GM12872 (cell line): ENCODE measurements at regions not wholly inside any gene's neighbourhood (a gene's known extent, or its start where the extent isn't known, plus 50 kb on each side); places are given as distances from the start of the nearest gene placed in this dataset.

ENCODE experiments used
- TF ChIP-seq, protein P1 (sequence below): IDR thresholded peaks from 3 replicates; pipeline ENCODE4 v1.5.1; 2011; ENCODE audit warnings: low read depth, mild to moderate bottlenecking, low read length, moderate library complexity; ENCODE audit not compliant: insufficient read depth

DNA sequence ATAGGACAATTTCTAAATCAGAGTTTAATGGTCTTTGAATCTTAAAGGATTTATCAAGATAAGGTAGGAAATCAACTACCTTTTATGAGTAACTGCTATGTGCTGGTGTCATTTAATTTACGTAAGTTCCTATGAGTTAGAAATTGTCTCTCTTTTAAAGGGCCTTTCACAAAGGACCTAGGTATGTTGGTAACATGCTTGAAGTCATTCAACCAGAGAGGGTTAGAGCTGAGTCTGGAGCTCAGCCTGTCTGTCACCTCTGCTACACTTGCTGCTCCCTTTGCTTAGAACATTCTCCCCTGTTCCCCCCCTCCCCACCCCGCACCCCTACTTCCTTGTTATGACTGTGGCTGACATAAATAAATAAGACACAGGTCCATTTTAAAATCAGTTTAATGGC lies 190.3 kb upstream of the SEMA6A start:
- TF ChIP-seq, protein P1, sequence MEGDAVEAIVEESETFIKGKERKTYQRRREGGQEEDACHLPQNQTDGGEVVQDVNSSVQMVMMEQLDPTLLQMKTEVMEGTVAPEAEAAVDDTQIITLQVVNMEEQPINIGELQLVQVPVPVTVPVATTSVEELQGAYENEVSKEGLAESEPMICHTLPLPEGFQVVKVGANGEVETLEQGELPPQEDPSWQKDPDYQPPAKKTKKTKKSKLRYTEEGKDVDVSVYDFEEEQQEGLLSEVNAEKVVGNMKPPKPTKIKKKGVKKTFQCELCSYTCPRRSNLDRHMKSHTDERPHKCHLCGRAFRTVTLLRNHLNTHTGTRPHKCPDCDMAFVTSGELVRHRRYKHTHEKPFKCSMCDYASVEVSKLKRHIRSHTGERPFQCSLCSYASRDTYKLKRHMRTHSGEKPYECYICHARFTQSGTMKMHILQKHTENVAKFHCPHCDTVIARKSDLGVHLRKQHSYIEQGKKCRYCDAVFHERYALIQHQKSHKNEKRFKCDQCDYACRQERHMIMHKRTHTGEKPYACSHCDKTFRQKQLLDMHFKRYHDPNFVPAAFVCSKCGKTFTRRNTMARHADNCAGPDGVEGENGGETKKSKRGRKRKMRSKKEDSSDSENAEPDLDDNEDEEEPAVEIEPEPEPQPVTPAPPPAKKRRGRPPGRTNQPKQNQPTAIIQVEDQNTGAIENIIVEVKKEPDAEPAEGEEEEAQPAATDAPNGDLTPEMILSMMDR: no peak

DNA sequence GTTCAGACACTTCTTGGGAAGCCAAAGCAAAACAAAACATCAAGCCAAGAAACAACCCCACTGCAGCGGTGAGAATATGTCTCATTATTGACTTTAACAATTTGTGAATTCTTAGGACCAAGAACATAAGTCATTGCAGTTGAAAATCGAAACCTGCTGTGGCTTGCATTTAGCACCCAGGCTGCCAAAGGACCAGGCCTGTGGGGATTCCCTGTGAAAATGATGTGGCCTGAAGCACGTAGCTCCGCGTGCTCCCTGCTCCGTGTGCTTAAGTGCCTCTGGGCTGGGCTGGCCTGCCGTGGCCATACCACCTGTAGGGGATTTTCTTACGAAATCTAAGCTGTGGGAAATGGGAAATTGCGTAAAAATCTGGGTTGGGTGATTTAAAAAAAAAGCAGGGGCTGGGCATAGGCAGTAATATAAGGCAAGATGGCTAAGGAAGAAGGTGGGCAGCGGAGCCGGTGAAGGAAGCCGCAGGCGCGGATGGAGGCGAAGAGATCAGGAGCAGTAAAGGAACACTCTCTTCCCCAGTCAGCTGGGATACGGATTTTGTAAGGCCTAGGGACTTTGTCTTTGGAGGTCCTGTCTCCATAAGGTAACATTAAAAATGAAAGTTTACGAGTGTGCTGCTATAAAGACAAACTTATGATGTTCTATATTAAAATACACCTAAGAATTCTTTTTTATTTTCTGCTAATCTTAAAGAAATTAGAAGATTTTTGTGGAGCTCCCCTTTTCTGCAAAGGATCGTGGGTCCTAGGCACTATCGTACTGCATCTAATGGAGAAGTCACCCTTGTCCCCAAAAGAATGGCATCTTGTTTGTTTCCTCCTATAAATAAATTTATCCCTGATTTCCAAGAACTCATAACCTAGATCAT lies 189.6 kb upstream of the SEMA6A start:
- TF ChIP-seq, protein P1: no peak

DNA sequence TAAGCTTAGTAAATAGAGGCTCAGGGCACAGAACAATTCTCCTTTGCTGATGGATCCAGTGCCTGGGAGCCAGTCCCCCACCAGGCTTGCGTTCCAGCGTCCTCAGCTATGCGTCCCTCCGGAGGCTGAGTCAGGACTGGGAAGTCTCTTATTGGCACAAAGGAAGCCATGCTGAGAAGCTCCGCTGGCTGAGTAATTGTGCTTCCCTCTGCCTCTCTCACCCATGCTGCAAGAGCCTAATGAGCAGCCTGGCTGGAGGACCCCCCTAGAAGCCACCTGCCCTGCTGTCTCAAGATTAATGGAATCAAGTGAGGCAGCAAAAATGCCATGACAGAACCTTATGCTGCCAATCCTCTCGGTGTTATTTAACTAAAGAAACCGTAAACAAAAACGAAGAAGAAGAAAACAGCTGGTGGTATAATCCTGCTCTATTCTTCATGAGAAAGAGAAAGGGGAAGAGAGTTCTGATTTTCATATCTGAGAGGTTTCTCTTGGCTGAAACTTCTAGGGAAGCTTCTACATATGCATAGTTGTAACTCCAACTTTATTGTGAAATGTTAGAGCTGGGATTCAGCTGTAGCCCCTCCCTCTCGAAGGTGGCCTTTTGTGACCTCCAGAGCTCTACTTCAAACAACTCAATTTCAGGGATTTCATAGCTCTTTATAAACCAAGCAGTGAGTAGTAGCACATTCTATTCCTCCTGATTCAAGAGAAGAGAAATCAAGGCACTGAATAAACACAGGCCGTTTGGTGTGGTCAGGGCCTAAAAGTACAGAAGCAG lies 185.4 kb upstream of the SEMA6A start:
- TF ChIP-seq, protein P1: no peak

DNA sequence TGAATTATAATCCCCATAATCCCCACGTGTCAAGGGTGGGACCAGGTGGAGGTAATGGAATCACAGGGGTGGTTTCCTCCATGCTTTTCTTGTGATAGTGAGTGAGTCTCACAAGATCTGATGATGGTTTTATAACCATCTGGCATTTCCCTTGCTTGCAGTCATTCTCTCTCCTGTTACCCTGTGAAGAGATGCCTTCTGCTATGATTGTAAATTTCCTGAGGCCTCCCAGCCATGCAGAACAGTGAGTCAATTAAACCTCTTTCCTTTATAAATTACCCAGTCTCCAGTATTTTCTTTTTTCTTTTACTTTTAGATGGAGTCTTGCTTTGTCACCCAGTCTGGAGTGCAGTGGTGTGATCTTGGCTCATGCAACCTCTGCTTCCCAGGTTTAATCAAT lies 182.7 kb upstream of the SEMA6A start:
- TF ChIP-seq, protein P1: no peak

DNA sequence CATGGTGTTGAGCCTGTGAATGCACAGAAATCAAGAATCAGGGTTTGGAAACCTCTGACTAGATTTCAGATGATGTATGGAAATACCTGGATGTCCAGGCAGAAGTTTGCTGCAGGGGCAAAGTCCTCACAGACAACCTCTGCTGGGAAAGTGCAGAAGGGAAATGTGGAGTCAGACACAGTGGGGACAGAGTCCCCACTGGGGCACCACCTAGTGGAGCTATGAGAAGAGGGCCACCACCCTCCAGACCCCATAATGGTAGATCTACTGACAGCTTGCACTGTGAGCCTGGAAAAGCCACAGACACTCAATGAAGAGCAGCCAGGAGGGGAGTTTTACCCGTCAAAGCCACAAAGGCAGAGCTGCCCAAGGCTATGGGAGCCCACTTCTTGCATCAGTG lies 181.9 kb upstream of the SEMA6A start:
- TF ChIP-seq, protein P1: peak; percentile 24; the same call in 1 of the 3 replicates

DNA sequence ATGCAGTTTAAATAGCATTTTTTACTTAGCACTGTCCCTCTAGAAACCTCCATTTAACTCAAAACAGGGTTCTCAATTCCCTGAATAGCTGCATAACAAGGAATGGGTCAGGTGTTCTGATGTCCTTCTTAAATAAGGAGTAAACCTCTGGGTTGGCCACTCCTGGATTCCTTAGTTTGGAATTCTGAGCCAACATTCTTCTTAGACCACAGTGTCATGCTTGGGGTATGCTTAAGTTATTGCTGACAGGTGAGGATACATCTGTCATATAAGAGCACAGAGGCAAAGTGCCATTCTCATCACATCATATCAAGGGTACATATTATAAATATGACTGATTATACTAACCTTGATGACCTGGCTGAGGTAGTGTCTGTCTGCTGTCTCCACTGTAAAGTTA lies 179.9 kb upstream of the SEMA6A start:
- TF ChIP-seq, protein P1: no peak

DNA sequence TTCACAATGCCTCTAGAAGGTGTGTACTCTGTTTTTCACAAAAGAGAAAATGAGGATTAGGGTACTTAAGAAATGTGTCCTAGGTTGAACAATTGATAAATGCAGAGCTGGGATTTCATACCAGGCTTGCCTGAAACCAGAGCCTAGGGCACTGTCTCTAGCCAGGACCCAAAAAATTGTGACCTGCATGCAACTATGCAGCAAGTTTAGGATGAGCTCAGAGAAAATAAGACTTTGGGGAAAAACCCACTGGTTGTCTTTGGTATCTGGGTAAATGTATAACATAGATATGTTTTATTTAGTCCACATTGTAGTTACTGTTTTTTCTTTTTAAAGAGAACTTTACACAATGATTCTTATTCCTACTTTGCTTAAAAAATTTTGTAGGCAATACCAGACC lies 177.1 kb upstream of the SEMA6A start:
- TF ChIP-seq, protein P1: no peak
